ENCODE measurements at regions not wholly inside any gene's neighbourhood (a gene's known extent, or its start where the extent isn't known, plus 50 kb on each side); places are given as distances from the start of the nearest gene placed in this dataset.

DNA sequence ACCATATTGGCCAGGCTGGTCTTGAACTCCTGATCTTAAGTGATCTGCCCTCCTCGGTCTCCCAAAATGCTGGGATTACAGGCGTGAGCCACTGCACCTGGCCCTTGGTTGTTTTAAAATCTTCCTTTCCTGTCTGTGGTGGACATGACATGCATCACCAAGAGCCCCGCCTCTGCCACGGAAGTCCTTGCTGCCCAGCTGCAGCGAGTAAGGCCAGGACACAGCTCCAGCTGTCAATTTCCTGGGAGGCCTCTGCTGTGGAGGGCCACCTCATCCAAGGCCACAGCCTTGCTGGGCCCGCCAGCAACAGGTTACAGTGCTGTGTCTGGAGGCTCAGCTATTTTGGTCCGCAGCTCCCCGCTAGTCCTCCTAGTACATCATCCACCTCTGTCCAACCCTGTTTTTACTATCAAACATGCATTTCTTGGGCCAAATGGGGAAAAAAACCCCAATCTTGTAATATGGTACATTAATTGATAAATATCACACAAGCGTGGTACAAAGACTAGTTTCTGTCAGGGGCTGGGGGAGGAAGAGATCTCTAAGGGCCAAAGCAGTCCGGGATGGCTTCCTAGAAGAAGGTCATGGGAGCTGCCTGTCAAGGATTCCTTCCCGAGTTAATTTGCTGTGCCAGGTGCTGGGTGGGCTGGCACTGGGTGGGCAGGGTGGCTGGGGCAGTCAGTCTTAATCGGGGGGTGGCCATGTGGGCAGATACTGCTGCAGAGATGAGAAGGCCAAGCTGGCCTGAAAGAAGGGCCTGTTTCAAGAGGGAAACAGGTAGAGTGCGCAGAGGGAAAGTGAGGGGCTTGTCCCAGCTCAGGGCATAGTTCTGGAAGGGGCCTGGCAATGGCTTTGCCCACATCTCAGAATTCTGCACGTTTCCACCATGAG lies 100.5 kb downstream of the INHBB start:
- TF ChIP-seq, protein P1, sequence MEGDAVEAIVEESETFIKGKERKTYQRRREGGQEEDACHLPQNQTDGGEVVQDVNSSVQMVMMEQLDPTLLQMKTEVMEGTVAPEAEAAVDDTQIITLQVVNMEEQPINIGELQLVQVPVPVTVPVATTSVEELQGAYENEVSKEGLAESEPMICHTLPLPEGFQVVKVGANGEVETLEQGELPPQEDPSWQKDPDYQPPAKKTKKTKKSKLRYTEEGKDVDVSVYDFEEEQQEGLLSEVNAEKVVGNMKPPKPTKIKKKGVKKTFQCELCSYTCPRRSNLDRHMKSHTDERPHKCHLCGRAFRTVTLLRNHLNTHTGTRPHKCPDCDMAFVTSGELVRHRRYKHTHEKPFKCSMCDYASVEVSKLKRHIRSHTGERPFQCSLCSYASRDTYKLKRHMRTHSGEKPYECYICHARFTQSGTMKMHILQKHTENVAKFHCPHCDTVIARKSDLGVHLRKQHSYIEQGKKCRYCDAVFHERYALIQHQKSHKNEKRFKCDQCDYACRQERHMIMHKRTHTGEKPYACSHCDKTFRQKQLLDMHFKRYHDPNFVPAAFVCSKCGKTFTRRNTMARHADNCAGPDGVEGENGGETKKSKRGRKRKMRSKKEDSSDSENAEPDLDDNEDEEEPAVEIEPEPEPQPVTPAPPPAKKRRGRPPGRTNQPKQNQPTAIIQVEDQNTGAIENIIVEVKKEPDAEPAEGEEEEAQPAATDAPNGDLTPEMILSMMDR (conservative IDR thresholded peaks at IDR 0.05 in 1 of 2, IDR thresholded peaks at IDR 0.05 in 1 of 2; ENCODE audit: extremely low read depth in 1 of 2, insufficient read depth in 1 of 2, low read depth in 1 of 2, low read length in 2 of 2): no peak
- no peak for TF ChIP-seq EZH2 (IDR thresholded peaks at IDR 0.05; ENCODE audit: borderline replicate concordance, low read length)
